Activated B cell treated with CpG ODN at 0.5 μM for 24 hours (primary cell): ENCODE measurements at regions not wholly inside any gene's neighbourhood (a gene's known extent, or its start where the extent isn't known, plus 50 kb on each side); places are given as distances from the start of the nearest gene placed in this dataset.

ENCODE experiments used
- ATAC-seq: fragments of 200-7000 bp; cut with Tn5 transposase; one replicate; pipeline ENCODE4 v1.10.0; 2021; ENCODE audit warnings: low read depth, mild to moderate bottlenecking, moderate library complexity
- CTCF ChIA-PET: fragments of 350-600 bp; sonication (Branson Sonifier 250); formaldehyde crosslinking; loops from one replicate; lab custom pipeline; 2021; ENCODE audit warnings: antibody characterized with exemption; lab: Charles Lee
- POLR2A ChIA-PET: fragments of 350-600 bp; sonication (Branson Sonifier 250); formaldehyde crosslinking; loops from one replicate; lab custom pipeline; 2021; ENCODE audit warnings: antibody characterized with exemption; lab: Charles Lee
- DNase-seq: peaks from one replicate; pipeline ENCODE4 v3.0.0; 2022
- H3K27ac Mint-ChIP-seq: one replicate; pipeline ENCODE4 v1.8.0; 2020; ENCODE audit warnings: mixed read lengths
- H3K27me3 Mint-ChIP-seq: one replicate; pipeline ENCODE4 v1.8.0; 2021; ENCODE audit warnings: mixed read lengths
- H3K36me3 Mint-ChIP-seq: one replicate; pipeline ENCODE4 v1.8.0; 2021; ENCODE audit warnings: low read depth, mixed read lengths
- H3K4me1 Mint-ChIP-seq: one replicate; pipeline ENCODE4 v1.8.0; 2021; ENCODE audit warnings: mixed read lengths
- H3K4me3 Mint-ChIP-seq: one replicate; pipeline ENCODE4 v1.8.0; 2020; ENCODE audit warnings: mild to moderate bottlenecking, mixed read lengths
- H3K9me3 Mint-ChIP-seq: one replicate; pipeline ENCODE4 v1.8.0; 2020; ENCODE audit warnings: mixed read lengths
- intact Hi-C: fragments of 100-400 bp; cut with micrococcal nuclease; formaldehyde crosslinking; loops from one replicate; pipeline ENCODE4 v1.15.1; 2024
- TF ChIP-seq, protein P1 (sequence below): fragments of 200-600 bp; IDR thresholded peaks from one replicate; pipeline ENCODE4 v1.8.0; 2022; ENCODE audit warnings: antibody characterized with exemption, mild to moderate bottlenecking

DNA sequence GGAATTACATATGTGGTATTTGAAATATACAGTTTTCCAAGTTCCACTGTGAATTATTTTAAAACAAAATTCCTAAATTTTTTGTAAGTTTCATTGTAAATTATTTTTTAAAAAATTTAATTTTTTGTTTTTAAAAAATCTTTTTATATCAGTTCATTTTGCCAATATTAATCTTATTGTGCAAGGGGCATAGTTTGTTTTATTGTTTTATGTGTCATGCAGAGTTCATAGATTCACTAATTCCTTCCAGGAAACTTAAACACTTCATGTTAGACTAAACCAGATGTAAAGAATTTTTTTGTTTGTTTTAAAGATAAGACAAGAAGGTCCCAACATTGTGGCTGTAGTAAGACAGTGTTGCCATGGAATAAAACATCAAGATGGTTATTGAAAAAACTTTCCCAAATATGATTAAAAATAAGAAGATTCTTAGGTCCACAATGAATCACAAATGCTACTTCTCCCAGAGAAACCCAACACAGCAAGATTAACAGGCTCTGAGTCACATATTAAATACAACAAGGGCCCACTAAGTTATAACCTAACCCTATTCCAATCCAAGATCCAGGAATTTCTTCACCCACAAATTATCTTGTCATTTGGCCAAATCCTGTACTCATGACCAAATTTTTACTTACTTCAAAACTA, 464.7 kb upstream of the IGFBP3 start:
- DNase-seq, result no peak
- ATAC-seq, result no peak
- TF ChIP-seq, protein P1, sequence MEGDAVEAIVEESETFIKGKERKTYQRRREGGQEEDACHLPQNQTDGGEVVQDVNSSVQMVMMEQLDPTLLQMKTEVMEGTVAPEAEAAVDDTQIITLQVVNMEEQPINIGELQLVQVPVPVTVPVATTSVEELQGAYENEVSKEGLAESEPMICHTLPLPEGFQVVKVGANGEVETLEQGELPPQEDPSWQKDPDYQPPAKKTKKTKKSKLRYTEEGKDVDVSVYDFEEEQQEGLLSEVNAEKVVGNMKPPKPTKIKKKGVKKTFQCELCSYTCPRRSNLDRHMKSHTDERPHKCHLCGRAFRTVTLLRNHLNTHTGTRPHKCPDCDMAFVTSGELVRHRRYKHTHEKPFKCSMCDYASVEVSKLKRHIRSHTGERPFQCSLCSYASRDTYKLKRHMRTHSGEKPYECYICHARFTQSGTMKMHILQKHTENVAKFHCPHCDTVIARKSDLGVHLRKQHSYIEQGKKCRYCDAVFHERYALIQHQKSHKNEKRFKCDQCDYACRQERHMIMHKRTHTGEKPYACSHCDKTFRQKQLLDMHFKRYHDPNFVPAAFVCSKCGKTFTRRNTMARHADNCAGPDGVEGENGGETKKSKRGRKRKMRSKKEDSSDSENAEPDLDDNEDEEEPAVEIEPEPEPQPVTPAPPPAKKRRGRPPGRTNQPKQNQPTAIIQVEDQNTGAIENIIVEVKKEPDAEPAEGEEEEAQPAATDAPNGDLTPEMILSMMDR, result no peak

GRCh38 chr7:46383605-46384004, 462.5 kb upstream of the IGFBP3 start:
- ATAC-seq, result no peak
- TF ChIP-seq, protein P1, result no peak
- H3K4me1 Mint-ChIP-seq, result no peaks in the 10 kb centered on the region
- intact Hi-C loops, result no loop called here
- DNase-seq, result no peak
- no peaks in the 10 kb centered on the region for H3K36me3 Mint-ChIP-seq
- no peak overlapping the region for H3K4me3 Mint-ChIP-seq
- ChIA-PET POLR2A (no interaction called here), CTCF (no interaction called here)
- peaks cover 6% of the 10 kb centered on the region for H3K9me3 Mint-ChIP-seq
- H3K27me3 Mint-ChIP-seq, result peaks cover 1% of the 10 kb centered on the region
- H3K27ac Mint-ChIP-seq, result no peak overlapping the region

More for the DNA sequence above, 464.7 kb upstream of the IGFBP3 start:
- ChIA-PET CTCF (no interaction called here), POLR2A (no interaction called here)
- H3K36me3 Mint-ChIP-seq, result no peaks in the 10 kb centered on the region
- intact Hi-C loops, result no loop called here
- H3K27me3 Mint-ChIP-seq, result peaks cover 1% of the 10 kb centered on the region
- no peaks in the 10 kb centered on the region for H3K4me1 Mint-ChIP-seq
- peaks cover 6% of the 10 kb centered on the region for H3K9me3 Mint-ChIP-seq
- H3K27ac Mint-ChIP-seq, result no peak overlapping the region
- H3K4me3 Mint-ChIP-seq, result no peak overlapping the region

DNA sequence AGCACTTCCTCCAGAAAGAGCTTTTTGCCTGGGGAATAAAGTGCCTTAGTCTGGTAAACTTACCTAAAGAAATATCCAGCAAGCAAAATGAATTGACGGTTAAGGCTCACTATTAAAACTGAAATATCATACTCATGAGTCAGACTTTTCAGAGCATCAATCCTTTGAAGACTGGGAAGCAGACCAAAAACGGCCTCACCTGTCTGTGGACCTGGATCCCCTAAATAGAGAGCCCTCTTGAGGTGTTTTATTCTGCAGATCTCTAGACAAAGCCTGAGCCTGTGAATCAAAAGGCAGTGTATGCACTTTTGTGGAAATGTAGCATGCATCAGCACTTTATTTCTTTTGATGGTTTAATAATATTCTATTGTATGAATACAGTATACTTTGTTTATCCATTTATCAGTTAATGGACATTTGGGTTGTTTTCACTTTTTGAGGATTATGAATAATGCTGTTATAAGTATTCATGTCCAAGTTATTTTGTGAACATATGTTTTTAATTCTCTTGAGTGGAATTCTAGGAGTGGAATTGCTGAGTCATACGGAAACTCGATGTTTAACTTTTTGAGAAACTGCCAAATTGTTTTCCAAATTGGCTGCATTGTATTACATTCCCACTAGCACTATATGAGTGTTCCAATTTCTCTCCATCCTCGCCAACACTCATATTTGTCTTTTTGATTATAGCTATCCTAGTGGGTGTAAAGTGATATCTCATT, 449.0 kb upstream of the IGFBP3 start:
- TF ChIP-seq, protein P1, result no peak
- ATAC-seq, result no peak

GRCh38 chr7:46368871-46369270, 447.8 kb upstream of the IGFBP3 start:
- Mint-ChIP-seq H3K27me3 (no peaks in the 10 kb centered on the region), H3K4me1 (no peaks in the 10 kb centered on the region), H3K27ac (no peak overlapping the region), H3K9me3 (no peaks in the 10 kb centered on the region), H3K36me3 (no peaks in the 10 kb centered on the region), H3K4me3 (no peak overlapping the region)
- ATAC-seq (no peak), DNase-seq (no peak)
- CTCF ChIA-PET, result no interaction called here
- intact Hi-C loops, result no loop called here
- POLR2A ChIA-PET, result no interaction called here
- TF ChIP-seq, protein P1, result no peak

More for the DNA sequence above, 449.0 kb upstream of the IGFBP3 start:
- Mint-ChIP-seq H3K27ac (no peak overlapping the region), H3K4me3 (no peak overlapping the region), H3K36me3 (no peaks in the 10 kb centered on the region), H3K4me1 (no peaks in the 10 kb centered on the region), H3K9me3 (no peaks in the 10 kb centered on the region), H3K27me3 (no peaks in the 10 kb centered on the region)
- POLR2A ChIA-PET, result no interaction called here
- intact Hi-C loops, result no loop called here
- CTCF ChIA-PET, result no interaction called here
- no peak for DNase-seq

- no peaks in the 10 kb centered on the region for H3K27me3 Mint-ChIP-seq
- no peaks in the 10 kb centered on the region for H3K4me1 Mint-ChIP-seq
- intact Hi-C loops, result no loop called here
- ChIA-PET CTCF (no interaction called here), POLR2A (no interaction called here)
- TF ChIP-seq, protein P1, result no peak
- no peak overlapping the region for H3K4me3 Mint-ChIP-seq
- DNase-seq (no peak), ATAC-seq (no peak)
- H3K9me3 Mint-ChIP-seq, result no peaks in the 10 kb centered on the region
- H3K27ac Mint-ChIP-seq, result no peak overlapping the region
- no peaks in the 10 kb centered on the region for H3K36me3 Mint-ChIP-seq
Observed at GRCh38 chr7:46366526-46366925, 445.5 kb upstream of the IGFBP3 start.
